SJSA1 (cell line): ENCODE measurements at regions not wholly inside any gene's neighbourhood (a gene's known extent, or its start where the extent isn't known, plus 50 kb on each side); places are given as distances from the start of the nearest gene placed in this dataset.

Experiments
- DNase-seq, 2 experiments: peaks; one replicate each; pipeline ENCODE4 v3.0.0-alpha.2; 2015 to 2020; ENCODE audit warnings: low spot score in 2 of 2, low read depth in 1 of 2
- H3K27ac ChIP-seq: fragments of 250-450 bp; sonication (Bioruptor Pico); 2 replicates; pipeline ENCODE4 v1.5.1; 2020; ENCODE audit warnings: mild to moderate bottlenecking, moderate library complexity
- H3K27me3 ChIP-seq: fragments of 250-450 bp; sonication (Bioruptor Pico); replicated peaks from 2 replicates; pipeline ENCODE4 v1.5.1; 2020; ENCODE audit warnings: mild to moderate bottlenecking, moderate library complexity
- H3K36me3 ChIP-seq: fragments of 250-450 bp; sonication (Bioruptor Pico); 2 replicates; pipeline ENCODE4 v1.5.1; 2020; ENCODE audit warnings: mild to moderate bottlenecking
- H3K4me1 ChIP-seq: fragments of 250-450 bp; sonication (Bioruptor Pico); replicated peaks from 2 replicates; pipeline ENCODE4 v1.6.1; 2021; ENCODE audit warnings: mild to moderate bottlenecking
- H3K4me3 ChIP-seq: fragments of 250-450 bp; sonication (Bioruptor Pico); 2 replicates; pipeline ENCODE4 v1.5.1; 2020; ENCODE audit warnings: mild to moderate bottlenecking
- H3K9me3 ChIP-seq: fragments of 250-450 bp; sonication (Bioruptor Pico); replicated peaks from 2 replicates; pipeline ENCODE4 v1.5.1; 2020; ENCODE audit warnings: mild to moderate bottlenecking

DNA sequence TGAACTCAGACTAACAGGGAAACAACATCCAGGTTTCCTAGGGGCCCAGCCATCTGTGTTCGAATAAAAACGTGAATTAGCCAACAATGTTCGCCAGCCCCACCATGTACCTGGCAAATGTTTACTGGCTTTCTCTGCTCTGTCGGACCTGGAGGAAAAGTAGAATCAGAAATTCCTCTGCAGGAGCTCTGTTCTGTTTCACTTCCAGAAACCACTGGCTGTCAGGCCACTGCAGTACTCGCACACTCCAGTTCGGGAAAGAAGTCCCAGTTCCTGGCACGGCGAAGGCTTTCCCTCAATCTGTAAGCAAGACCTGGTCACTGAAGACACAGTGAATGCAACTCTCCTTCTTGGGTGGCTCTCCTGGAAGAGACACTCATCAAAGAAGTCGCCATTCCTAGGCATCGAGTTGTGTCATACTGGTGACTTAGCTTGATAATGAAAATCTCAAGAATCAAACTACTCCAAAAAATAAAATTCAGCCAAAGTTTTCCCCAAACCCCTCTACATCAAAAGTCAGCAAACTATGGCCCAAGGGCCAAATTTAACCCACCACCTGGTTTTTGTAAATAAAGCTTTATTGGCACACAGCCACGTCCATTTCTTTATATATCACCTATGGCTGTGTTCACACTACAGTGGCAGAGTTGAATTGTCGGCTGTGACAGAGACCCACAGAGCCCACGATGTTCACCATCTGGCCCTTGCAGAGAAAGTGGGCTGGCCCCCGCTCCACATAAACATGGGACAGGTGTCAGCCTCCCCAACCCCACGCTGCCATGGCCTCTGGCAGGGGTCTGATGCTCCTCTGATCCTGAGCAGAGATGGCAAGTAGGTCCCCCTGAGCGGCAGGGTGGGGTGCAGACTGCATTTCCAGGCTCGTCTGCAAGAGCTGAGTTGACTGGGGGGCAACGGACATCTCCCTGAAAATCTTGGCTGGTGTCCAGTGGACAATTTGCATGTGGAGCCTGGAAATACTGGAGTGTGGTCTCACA, 189.2 kb upstream of the DIO3 start:
- no peak for DNase-seq
- H3K36me3 ChIP-seq, result no peaks in the 10 kb centered on the region

DNA sequence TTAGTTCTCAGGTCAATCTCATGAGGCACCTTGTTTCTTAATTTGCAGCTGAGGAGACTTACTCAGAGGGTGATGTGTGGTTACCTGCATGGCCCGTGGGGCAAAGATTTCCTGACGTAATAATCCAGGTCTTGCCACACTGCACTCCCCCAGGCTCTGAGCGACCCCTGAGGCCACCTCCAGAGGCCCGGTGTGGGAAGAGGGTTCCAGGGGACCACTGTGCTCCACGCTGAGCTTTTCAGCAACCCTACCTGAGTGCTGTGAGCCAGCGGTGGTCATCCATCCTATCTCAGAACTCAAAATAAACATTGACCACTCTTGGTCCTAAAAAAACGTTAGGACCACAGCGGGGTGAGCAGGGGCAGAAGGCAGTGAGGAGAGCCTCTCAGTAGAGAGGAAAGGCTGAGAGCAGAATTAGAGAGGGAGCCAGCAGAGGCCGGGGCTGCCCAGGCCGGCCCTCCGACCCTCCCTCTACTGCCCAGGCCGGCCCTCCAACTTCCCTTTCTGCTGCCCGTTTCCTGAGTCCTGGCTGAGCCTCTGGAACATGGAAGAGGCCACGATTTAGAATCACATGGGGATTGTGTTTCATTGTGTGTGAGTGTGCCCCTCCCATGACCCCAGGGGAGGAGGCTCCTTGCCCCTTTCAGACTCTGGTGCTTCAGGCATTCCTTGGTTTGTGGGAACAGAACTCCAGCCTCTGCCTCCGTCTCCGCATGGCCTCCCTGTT, 188.2 kb upstream of the DIO3 start:
- no peaks in the 10 kb centered on the region for H3K36me3 ChIP-seq
- H3K4me1 ChIP-seq, result no peaks in the 10 kb centered on the region
- H3K27ac ChIP-seq, result no peak overlapping the region
- no peak for DNase-seq
- no peaks in the 10 kb centered on the region for H3K9me3 ChIP-seq
- H3K27me3 ChIP-seq, result no peaks in the 10 kb centered on the region
- no peak overlapping the region for H3K4me3 ChIP-seq

More for the DNA sequence above, 189.2 kb upstream of the DIO3 start:
- Histone ChIP-seq H3K4me3 (no peak overlapping the region), H3K27ac (no peak overlapping the region), H3K4me1 (no peaks in the 10 kb centered on the region), H3K9me3 (no peaks in the 10 kb centered on the region), H3K27me3 (no peaks in the 10 kb centered on the region)

DNA sequence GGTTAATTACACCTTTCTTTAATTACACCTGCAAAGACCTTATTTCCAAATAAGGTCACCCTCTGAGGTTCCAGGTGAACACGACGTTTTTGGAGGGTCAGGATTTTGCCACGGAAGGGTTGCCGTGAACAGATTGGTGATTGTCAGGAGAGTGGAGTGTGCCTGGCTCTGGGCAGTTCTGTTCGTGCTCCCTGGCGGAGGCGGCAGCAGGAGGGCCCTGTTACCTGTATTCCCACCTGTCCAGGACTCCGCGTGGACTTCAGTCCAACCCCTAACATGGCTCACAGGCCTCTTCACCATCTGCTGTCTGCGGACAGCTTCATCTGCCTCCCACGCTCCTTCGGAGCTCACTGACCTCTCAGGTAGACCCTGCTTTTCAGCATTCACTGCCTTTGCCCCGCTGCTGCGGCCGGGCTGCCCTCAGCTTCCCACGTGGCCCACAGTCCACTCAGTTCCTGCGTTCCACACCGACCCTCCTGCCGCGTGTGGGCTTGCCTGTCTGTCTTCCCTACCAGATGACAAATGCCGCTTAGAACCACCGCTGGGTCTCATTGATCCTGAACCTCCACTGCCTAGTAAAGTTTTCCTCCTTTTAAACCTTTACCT, 187.5 kb upstream of the DIO3 start:
- no peak overlapping the region for H3K4me3 ChIP-seq
- no peaks in the 10 kb centered on the region for H3K36me3 ChIP-seq
- H3K27me3 ChIP-seq, result no peaks in the 10 kb centered on the region
- H3K4me1 ChIP-seq, result no peaks in the 10 kb centered on the region
- no peaks in the 10 kb centered on the region for H3K9me3 ChIP-seq
- no peak for DNase-seq
- H3K27ac ChIP-seq, result no peak overlapping the region

DNA sequence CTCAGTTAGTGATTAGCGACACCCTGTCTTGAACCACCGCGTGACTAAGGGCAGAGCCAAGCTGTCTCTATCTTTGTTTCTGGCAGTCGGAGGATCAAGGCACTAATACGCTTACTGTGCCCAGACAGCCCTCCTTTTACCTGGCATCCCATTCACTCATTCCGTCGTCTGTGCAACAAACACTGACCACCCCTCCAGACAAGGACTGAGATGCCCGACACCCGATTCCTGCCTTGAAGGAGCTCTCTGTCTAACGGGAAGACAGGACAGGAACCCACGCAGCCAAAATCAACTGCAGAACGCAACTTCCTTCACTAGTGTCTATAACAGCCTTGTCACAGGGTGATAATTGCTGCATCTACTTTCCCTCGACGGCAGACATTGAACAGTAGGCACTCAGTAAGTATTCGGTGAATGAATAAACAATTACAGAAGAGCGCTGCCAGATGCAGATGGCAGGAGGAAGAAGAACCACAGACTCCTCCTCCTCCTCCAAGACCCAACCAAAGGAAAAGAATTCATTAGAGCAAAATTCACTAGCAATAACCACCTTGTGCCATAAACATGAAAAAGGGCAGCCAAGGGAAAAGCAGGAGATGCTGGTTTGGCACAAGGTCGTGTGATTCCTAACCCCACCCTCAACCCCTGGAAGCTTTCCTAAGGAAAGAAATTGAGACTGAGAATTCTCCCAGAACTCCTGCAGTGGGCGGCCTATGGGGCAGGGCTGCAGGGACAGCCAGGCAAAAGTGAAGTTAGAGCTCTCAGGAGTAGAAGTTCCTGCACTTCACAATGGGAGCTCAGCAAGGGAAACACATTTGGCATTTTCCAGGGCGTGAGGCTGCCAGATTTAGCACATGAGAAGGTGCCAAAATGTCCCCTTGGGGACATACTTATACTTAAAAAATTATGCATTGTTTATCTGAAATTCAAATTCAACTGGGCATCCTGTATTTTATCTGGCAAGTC, 186.6 kb upstream of the DIO3 start:
- Histone ChIP-seq H3K27ac (no peak overlapping the region), H3K27me3 (no peaks in the 10 kb centered on the region), H3K4me1 (no peaks in the 10 kb centered on the region), H3K4me3 (no peak overlapping the region), H3K9me3 (no peaks in the 10 kb centered on the region), H3K36me3 (no peaks in the 10 kb centered on the region)
- no peak for DNase-seq

DNA sequence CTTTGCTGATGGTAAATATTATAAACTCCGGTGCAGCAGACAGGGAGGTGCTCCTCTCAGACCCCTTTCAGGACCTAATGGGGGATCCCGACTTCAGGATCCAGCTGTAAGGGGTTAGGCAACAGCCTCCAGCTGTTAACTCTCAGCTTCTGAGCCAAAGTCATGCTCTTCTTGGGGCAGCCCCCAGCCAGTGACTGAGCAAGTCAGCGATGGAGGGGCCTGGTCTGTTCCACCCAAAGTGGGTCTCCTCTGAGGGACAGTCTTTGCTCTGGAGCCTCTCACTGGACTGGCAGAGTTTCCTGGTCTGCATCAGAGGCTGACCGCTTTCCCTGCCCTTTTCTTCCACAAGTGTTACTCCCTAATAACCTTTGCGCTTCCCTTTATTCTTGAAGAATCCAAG, 184.2 kb upstream of the DIO3 start:
- DNase-seq, result no peak
- H3K9me3 ChIP-seq, result no peaks in the 10 kb centered on the region
- no peaks in the 10 kb centered on the region for H3K27me3 ChIP-seq
- H3K27ac ChIP-seq, result no peak overlapping the region
- H3K36me3 ChIP-seq, result no peaks in the 10 kb centered on the region
- no peak overlapping the region for H3K4me3 ChIP-seq
- H3K4me1 ChIP-seq, result no peaks in the 10 kb centered on the region

DNA sequence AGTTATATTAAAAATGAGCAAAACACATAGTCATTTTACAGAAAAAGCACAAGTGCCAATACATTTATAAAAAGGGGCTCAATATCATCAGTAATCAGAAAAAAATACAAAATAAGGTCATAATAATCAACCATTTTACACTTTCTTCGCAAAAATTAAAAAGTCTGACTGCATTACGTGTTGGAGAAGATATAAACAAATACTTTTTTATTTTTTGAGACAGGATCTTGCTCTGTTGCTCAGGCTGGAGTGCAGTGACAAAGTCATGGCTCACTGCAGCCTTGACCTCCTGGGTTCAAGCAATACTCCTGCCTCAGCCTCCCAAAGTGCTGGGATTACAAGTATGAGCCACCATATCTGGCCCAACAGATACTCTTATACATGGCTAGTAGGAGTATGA, 181.5 kb upstream of the DIO3 start:
- Histone ChIP-seq H3K36me3 (no peaks in the 10 kb centered on the region), H3K9me3 (no peaks in the 10 kb centered on the region), H3K27me3 (no peaks in the 10 kb centered on the region), H3K4me3 (no peak overlapping the region), H3K27ac (no peak overlapping the region), H3K4me1 (no peaks in the 10 kb centered on the region)
- no peak for DNase-seq

DNA sequence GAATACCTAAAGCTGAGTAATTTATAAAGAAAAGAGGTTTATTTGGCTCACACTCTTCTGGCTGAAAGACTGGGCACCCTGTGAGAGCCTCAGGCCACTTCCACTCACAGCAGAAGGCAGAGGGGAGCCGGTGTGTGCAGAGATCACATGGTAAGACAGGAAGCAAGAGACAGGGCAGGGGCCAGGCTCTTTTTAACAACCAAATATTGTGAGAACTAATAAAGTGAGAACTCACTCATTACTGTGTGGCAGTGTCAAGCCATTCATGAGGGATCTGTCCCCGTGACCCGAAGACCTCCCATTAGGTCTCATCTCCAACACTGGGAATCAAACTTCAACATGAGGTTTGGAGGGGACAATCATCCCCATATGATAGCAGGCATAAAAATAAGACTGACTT, 180.8 kb upstream of the DIO3 start:
- no peak for DNase-seq
- Histone ChIP-seq H3K27me3 (no peaks in the 10 kb centered on the region), H3K4me1 (no peaks in the 10 kb centered on the region), H3K36me3 (no peaks in the 10 kb centered on the region), H3K27ac (no peak overlapping the region), H3K4me3 (no peak overlapping the region), H3K9me3 (no peaks in the 10 kb centered on the region)

DNA sequence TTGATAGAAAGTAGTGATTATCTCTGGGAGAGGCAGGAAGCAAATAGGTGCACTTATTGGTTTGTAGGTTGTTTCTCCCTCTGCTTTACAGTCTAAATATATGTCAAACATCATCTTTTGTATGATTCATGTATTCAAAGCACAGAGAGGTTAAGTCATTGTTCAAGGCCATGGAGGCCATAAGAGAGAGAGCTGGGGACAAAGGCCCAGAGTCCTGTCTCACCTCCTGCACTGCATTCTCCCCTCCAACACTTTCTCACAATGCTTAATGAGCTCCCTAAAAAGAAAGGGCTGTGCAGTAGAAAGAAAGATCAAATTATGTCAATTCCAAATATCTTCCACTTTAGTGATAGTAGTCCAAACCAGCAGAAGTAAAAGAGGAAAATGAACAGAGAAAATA, 180.4 kb upstream of the DIO3 start:
- Histone ChIP-seq H3K36me3 (no peaks in the 10 kb centered on the region), H3K27ac (no peak overlapping the region), H3K27me3 (no peaks in the 10 kb centered on the region), H3K4me3 (no peak overlapping the region), H3K9me3 (no peaks in the 10 kb centered on the region), H3K4me1 (no peaks in the 10 kb centered on the region)
- no peak for DNase-seq

DNA sequence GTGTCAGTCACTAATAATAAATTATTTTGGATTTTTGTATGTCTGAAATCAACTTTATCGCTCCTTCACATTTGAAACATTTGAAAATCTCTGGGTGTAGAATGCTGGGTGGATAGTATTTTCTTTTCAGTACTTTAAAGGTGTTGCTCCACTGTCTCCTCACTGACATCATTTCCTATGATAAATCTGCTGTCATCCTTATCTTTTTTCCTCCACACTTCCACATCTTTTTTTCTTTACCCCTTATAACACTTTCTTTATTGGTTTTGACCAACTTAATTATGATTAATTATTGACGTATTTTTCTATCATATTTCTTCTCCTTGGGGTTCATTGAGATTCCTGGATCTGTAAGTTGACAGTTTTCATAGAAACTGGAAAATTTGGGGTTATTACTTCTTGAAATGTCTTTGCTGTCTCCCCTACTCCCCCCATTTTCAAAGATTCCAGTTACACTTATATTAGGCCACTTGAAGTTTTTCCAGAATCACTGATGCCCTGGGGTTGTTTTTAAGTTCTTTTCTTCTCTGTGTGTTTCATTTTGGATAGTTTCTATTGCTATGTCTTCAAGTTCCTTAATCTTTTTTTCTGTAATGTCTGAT, 177.5 kb upstream of the DIO3 start:
- Histone ChIP-seq H3K9me3 (no peaks in the 10 kb centered on the region), H3K4me1 (no peaks in the 10 kb centered on the region), H3K27me3 (no peaks in the 10 kb centered on the region), H3K36me3 (no peaks in the 10 kb centered on the region), H3K27ac (no peak overlapping the region), H3K4me3 (no peak overlapping the region)
- no peak for DNase-seq

DNA sequence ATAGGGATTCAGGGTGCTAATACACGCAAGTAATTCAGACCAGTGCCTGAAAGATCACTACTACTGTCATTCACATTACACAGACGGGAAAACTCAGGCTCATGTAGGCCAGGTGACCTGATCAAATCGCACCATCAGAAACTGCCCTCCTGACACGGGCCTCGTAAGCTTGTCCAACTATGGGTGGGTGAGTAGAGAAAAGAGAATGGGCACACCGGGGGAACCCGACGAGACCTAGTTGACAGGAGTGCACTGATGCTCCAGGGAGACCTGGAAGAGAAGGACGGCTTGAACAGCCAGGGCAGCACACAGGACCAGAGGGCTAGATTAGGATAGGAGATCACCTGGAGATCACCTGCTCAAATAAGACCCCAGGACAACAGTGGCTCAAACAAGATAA, 166.9 kb upstream of the DIO3 start:
- no peaks in the 10 kb centered on the region for H3K27me3 ChIP-seq
- H3K4me1 ChIP-seq, result no peaks in the 10 kb centered on the region
- DNase-seq, result no peak
- H3K9me3 ChIP-seq, result no peaks in the 10 kb centered on the region
- no peak overlapping the region for H3K27ac ChIP-seq
- no peak overlapping the region for H3K4me3 ChIP-seq
- H3K36me3 ChIP-seq, result no peaks in the 10 kb centered on the region

DNA sequence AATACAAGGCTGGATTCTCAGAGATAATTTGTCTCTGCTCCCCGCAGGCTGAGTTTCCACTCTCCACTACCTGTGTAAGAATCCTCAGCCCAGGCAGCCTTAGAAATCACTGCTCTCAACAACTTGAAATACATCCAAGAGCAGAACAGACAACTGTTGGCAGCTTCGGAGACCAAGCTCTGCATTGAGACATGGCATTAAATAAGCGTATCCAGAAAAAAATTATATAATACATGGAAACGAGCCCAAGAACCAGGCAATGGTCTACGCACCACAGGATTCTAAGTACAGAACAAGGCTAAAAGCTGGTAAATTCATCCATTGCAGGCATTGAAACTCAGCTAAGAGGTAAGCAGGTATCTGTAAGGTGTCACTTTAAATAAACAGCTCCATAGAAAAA, 165.5 kb upstream of the DIO3 start:
- no peaks in the 10 kb centered on the region for H3K36me3 ChIP-seq
- H3K4me1 ChIP-seq, result no peaks in the 10 kb centered on the region
- H3K27me3 ChIP-seq, result no peaks in the 10 kb centered on the region
- H3K27ac ChIP-seq, result no peak overlapping the region
- no peaks in the 10 kb centered on the region for H3K9me3 ChIP-seq
- H3K4me3 ChIP-seq, result no peak overlapping the region
- no peak for DNase-seq

DNA sequence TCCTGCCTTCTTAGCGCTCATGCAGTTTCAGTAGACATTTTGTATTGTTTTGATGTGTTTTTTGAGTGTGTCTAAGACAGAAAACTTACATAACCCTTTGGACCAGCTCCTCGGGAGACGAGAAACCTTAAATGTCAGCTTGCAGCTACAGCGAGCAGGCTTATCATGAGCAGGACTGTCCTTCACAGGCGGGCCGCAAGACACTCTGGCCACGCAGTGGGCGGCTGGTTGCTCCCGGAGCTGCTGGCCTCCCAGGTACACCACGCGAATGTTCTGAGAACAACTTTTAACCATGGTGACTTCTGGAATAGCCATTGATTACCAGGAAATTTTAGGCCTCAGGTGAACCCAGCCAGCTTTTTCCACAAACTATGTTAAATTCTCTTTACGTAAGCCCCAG, 164.1 kb upstream of the DIO3 start:
- H3K27me3 ChIP-seq, result no peaks in the 10 kb centered on the region
- no peak for DNase-seq
- no peaks in the 10 kb centered on the region for H3K4me1 ChIP-seq
- H3K27ac ChIP-seq, result no peak overlapping the region
- H3K36me3 ChIP-seq, result no peaks in the 10 kb centered on the region
- no peaks in the 10 kb centered on the region for H3K9me3 ChIP-seq
- no peak overlapping the region for H3K4me3 ChIP-seq

DNA sequence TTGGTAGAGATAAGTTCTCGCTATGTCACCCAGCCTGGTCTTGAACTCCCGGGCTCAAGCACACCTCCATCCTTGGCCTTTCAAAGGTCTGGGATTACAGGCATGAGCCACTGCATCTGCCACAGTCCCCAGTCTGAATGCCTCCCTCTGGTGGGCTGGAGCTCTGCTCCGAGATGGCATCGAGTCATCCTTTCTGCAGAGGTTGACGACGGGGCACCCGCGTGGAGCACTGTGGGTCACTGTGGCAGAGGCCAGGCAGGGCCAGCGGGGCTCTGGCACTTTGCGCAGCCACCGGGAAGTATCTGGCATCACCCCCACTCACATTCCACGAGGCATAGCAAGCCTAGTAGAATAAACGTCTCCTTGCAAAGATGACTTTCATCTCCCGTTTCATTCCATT, 163.3 kb upstream of the DIO3 start:
- H3K9me3 ChIP-seq, result no peaks in the 10 kb centered on the region
- H3K4me3 ChIP-seq, result no peak overlapping the region
- H3K36me3 ChIP-seq, result no peaks in the 10 kb centered on the region
- no peak overlapping the region for H3K27ac ChIP-seq
- H3K27me3 ChIP-seq, result no peaks in the 10 kb centered on the region
- no peak for DNase-seq
- no peaks in the 10 kb centered on the region for H3K4me1 ChIP-seq
